ENCODE measurements at regions not wholly inside any gene's neighbourhood (a gene's known extent, or its start where the extent isn't known, plus 50 kb on each side); places are given as distances from the start of the nearest gene placed in this dataset.

DNA sequence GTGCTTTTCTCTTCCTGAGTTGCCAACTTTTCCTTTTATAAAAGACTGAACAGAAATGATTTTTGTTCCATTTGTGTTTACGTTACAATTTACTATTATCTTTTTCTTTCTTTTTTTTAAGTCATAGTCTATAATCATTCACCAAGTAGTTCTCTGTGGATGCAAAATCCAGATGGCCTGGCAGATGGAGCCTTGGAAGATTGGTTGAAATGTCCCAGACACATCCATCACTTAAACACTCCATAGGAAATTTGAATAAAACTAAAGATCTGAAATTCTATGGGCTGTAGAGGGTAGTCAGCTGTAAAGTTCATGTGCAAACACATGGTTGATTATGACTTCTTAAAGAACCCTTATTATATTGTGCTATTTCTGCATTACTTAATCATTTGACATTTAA lies 164.8 kb upstream of the DOCK10 start:
- Histone ChIP-seq H3K9me3 (ENCODE audit: insufficient read depth, low read length) (no peaks in the 10 kb centered on the region), H3K36me3 (replicated peaks; ENCODE audit: low read depth, low read length) (no peaks in the 10 kb centered on the region), H3K27me3 (ENCODE audit: low read depth, low read length) (no peaks in the 10 kb centered on the region), H3K9ac (ENCODE audit: low read length) (no peak overlapping the region), H3K27ac (ENCODE audit: low read length) (no peak overlapping the region), H3K4me2 (ENCODE audit: low read length) (no peak overlapping the region), H3K79me2 (ENCODE audit: low read length) (no peaks in the 10 kb centered on the region), H4K20me1 (ENCODE audit: insufficient read depth, low read length) (no peaks in the 10 kb centered on the region), H3K4me1 (ENCODE audit: low read length) (0 out of 2 replicates have a peak, but pooled peaks cover 4% of the 10 kb centered on the region), H2AFZ (ENCODE audit: low read depth, low read length) (no peak overlapping the region), H3K4me3 (ENCODE audit: low read length) (no peak overlapping the region)
- TF ChIP-seq EZH2phosphoT487 (IDR thresholded peaks at IDR 0.05; ENCODE audit: low read depth) (no peak), CTCF (IDR thresholded peaks at IDR 0.05; ENCODE audit: low read depth, low read length) (no peak)

- 0 out of 2 replicates have a peak, but pooled peaks cover 2% of the 10 kb centered on the region for H3K4me1 ChIP-seq (ENCODE audit: low read length)
- TF ChIP-seq EZH2phosphoT487 (IDR thresholded peaks at IDR 0.05; ENCODE audit: low read depth) = no peak
- no peak for TF ChIP-seq CTCF (IDR thresholded peaks at IDR 0.05; ENCODE audit: low read depth, low read length)
- no peaks in the 10 kb centered on the region for H3K79me2 ChIP-seq (ENCODE audit: low read length)
- no peaks in the 10 kb centered on the region for H3K27me3 ChIP-seq (ENCODE audit: low read depth, low read length)
- no peak overlapping the region for H3K4me2 ChIP-seq (ENCODE audit: low read length)
- no peaks in the 10 kb centered on the region for H4K20me1 ChIP-seq (ENCODE audit: insufficient read depth, low read length)
- no peaks in the 10 kb centered on the region for H3K9me3 ChIP-seq (ENCODE audit: insufficient read depth, low read length)
- H3K9ac ChIP-seq (ENCODE audit: low read length) = no peak overlapping the region
- no peak overlapping the region for H3K27ac ChIP-seq (ENCODE audit: low read length)
- no peaks in the 10 kb centered on the region for H3K36me3 ChIP-seq (replicated peaks; ENCODE audit: low read depth, low read length)
- no peak overlapping the region for H2AFZ ChIP-seq (ENCODE audit: low read depth, low read length)
- no peak overlapping the region for H3K4me3 ChIP-seq (ENCODE audit: low read length)
These were observed 154.3 kb upstream of the DOCK10 start for GRCh38 chr2:225196579-225196978.

DNA sequence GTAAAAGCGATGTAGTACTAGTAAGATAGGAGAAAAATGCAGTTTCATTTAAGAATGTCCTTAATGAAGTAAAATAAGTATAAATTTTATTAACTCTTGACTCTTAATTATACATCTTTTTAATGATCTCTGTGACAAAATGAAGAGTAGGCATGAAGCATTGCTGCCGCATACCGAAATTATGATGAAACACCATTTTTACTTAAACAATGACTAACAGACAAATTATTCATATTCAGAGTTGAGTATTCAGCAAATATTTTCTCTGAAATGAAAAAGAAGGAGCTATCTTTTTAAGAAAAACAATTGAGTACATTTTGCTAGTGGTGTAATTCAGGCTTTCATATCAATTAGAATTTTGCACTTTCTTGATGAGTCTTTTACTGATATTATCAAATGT lies 150.6 kb upstream of the DOCK10 start:
- no peaks in the 10 kb centered on the region for H3K79me2 ChIP-seq (ENCODE audit: low read length)
- H2AFZ ChIP-seq (ENCODE audit: low read depth, low read length) = no peak overlapping the region
- no peaks in the 10 kb centered on the region for H4K20me1 ChIP-seq (ENCODE audit: insufficient read depth, low read length)
- no peak overlapping the region for H3K27ac ChIP-seq (ENCODE audit: low read length)
- no peak overlapping the region for H3K4me2 ChIP-seq (ENCODE audit: low read length)
- H3K9me3 ChIP-seq (ENCODE audit: insufficient read depth, low read length) = no peaks in the 10 kb centered on the region
- no peak overlapping the region for H3K9ac ChIP-seq (ENCODE audit: low read length)
- peaks cover 2% of the 10 kb centered on the region; the same call in 1 of the 2 replicates for H3K4me1 ChIP-seq (ENCODE audit: low read length)
- TF ChIP-seq EZH2phosphoT487 (IDR thresholded peaks at IDR 0.05; ENCODE audit: low read depth) (no peak), CTCF (IDR thresholded peaks at IDR 0.05; ENCODE audit: low read depth, low read length) (no peak)
- H3K4me3 ChIP-seq (ENCODE audit: low read length) = no peak overlapping the region
- H3K27me3 ChIP-seq (ENCODE audit: low read depth, low read length) = no peaks in the 10 kb centered on the region
- no peaks in the 10 kb centered on the region for H3K36me3 ChIP-seq (replicated peaks; ENCODE audit: low read depth, low read length)

- Histone ChIP-seq H3K4me2 (ENCODE audit: low read length) (no peak overlapping the region), H3K9me3 (ENCODE audit: insufficient read depth, low read length) (no peaks in the 10 kb centered on the region), H3K4me3 (ENCODE audit: low read length) (no peak overlapping the region), H2AFZ (ENCODE audit: low read depth, low read length) (no peak overlapping the region), H3K27me3 (ENCODE audit: low read depth, low read length) (no peaks in the 10 kb centered on the region), H3K4me1 (ENCODE audit: low read length) (peaks cover 2% of the 10 kb centered on the region; the same call in 1 of the 2 replicates), H3K79me2 (ENCODE audit: low read length) (no peaks in the 10 kb centered on the region), H3K27ac (ENCODE audit: low read length) (no peak overlapping the region), H4K20me1 (ENCODE audit: insufficient read depth, low read length) (no peaks in the 10 kb centered on the region), H3K36me3 (replicated peaks; ENCODE audit: low read depth, low read length) (no peaks in the 10 kb centered on the region), H3K9ac (ENCODE audit: low read length) (no peak overlapping the region)
- TF ChIP-seq EZH2phosphoT487 (IDR thresholded peaks at IDR 0.05; ENCODE audit: low read depth) = no peak
- no peak for TF ChIP-seq CTCF (IDR thresholded peaks at IDR 0.05; ENCODE audit: low read depth, low read length)
These were observed 148.7 kb upstream of the DOCK10 start for GRCh38 chr2:225190987-225191386.

Data from OCI-LY3 (cell line).